NB4 (cell line): ENCODE measurements at regions not wholly inside any gene's neighbourhood (a gene's known extent, or its start where the extent isn't known, plus 50 kb on each side); places are given as distances from the start of the nearest gene placed in this dataset.
"Not testable (repeated sequence)": the region's sequence is repeated elsewhere in the genome, so short reads cannot be mapped to it uniquely, and the experiment has no call there.

Experiments used
- DNase-seq: peaks from one replicate; pipeline ENCODE4 v3.0.0; 2010; ENCODE audit warnings: low read depth
- H3K4me3 ChIP-seq: one replicate; pipeline ENCODE4 v1.5.1; 2011; ENCODE audit warnings: mild to moderate bottlenecking, low read depth, low read length, moderate library complexity
- MYC ChIP-seq: IDR thresholded peaks from 2 replicates; pipeline ENCODE4 v1.6.1; 2011; ENCODE audit warnings: low read depth, low read length
- POLR2A ChIP-seq: IDR thresholded peaks from 2 replicates; pipeline ENCODE4 v1.6.1; 2011; ENCODE audit warnings: mild to moderate bottlenecking; ENCODE audit not compliant: insufficient read length; ENCODE audit errors: extremely low read depth
- TF ChIP-seq, protein P1 (sequence below): IDR thresholded peaks from one replicate; pipeline ENCODE4 v1.5.1; 2012; ENCODE audit warnings: low read depth, low read length
- TF ChIP-seq, protein P2 (sequence below): IDR thresholded peaks from 2 replicates; pipeline ENCODE4 v1.6.1; 2011; ENCODE audit warnings: low read depth, low read length

DNA sequence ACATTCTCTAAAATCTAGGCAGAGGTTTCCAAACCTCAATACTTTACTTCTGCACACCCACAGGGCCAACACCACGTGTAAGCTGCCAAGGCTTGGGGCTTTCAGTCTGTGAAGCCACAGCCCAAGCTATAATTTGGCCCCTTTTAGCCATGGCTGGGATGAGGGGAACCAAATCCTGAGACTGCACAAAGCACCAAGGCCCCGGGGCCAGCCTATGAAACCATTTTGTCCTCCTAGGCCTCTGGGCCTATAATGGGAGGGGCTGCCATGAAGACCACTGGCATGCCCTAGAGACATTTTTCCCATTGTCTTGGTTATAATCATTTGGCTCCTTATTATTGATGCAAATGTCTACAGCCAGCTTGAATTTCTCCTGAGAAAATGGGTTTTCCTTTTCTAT, 513.0 kb upstream of the ADGRB3 start:
- TF ChIP-seq, protein P1, sequence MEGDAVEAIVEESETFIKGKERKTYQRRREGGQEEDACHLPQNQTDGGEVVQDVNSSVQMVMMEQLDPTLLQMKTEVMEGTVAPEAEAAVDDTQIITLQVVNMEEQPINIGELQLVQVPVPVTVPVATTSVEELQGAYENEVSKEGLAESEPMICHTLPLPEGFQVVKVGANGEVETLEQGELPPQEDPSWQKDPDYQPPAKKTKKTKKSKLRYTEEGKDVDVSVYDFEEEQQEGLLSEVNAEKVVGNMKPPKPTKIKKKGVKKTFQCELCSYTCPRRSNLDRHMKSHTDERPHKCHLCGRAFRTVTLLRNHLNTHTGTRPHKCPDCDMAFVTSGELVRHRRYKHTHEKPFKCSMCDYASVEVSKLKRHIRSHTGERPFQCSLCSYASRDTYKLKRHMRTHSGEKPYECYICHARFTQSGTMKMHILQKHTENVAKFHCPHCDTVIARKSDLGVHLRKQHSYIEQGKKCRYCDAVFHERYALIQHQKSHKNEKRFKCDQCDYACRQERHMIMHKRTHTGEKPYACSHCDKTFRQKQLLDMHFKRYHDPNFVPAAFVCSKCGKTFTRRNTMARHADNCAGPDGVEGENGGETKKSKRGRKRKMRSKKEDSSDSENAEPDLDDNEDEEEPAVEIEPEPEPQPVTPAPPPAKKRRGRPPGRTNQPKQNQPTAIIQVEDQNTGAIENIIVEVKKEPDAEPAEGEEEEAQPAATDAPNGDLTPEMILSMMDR = no peak
- TF ChIP-seq POLR2A (no peak), MYC (no peak)
- TF ChIP-seq, protein P2, sequence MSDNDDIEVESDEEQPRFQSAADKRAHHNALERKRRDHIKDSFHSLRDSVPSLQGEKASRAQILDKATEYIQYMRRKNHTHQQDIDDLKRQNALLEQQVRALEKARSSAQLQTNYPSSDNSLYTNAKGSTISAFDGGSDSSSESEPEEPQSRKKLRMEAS = no peak
- no peak for DNase-seq
- no peak overlapping the region for H3K4me3 ChIP-seq

DNA sequence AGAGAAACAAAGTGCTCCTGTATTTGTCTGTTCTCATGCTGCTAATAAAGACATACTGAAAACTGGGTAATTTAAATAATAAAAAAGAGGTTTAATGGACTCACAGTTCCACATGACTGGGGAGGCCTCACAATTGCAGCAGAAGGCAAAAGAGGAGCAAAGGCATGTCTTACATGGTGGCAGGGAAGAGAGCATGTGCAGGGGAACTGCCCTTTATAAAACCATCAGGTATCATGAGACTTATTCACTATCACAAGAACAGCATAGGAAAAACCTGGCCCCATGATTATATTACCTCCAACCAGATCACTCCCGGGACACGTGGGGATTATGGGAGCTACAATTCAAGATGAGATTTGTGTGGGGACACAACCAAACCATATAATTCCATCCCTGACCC, 514.1 kb upstream of the ADGRB3 start:
- H3K4me3 ChIP-seq, DNase-seq: not testable (repeated sequence)

DNA sequence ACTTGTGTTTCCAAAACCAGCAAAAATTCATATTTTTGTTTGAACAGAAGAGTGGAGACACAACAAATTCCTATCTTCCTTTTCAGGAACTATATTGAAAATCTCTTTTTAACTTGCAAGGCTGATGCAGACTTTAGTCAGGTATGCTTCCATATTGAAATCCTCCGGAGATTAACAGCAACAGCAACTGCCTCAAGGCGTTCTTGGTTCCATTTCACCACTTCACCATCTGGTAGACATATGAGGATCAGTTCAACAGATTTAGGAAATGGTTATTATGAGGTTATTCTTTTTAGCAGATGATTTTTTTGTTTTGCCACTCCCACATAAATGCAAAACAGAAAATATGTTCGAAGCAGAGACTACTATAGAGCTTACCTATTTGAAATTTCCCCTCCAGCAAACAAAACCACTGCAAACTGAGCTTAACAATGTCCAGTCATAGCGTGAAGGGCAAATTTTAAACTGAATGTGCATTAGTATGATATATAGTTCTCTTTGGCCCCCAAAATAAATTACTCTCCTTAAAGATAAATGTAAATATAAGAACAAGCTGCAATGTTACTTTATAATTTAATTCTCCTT, 520.5 kb upstream of the ADGRB3 start:
- no peak overlapping the region for H3K4me3 ChIP-seq
- TF ChIP-seq, protein P1 = no peak
- TF ChIP-seq POLR2A (no peak), MYC (no peak)
- TF ChIP-seq, protein P2 = no peak
- no peak for DNase-seq

DNA sequence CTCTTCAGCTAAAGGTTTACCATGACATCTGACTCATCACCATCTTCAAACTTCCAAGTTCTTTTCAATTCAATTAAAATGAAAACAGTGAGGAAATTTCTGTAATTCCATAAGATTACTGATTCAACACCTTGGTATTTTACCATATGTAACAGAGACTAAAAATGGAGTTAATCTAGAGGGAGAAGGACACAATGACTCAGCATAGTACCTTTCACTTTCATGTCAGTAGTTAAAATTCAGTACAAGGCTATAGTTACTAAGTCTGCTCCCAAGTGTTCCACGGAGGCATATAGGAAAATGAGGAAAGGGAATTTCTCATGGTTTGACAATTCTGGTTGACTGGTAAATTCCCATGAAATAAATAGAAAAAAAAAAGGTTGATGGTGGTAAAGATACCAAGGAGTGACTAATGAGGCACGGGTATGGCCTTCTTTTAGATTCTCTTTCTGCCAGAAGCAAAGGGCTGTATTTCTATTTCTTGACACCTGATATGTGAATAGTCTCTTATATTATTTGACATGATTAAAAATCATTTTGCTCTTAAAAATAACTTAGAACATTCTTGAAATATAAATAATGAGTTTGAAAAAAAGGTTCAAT, 526.7 kb upstream of the ADGRB3 start:
- TF ChIP-seq POLR2A (no peak), MYC (no peak)
- TF ChIP-seq, protein P1 = no peak
- TF ChIP-seq, protein P2 = no peak
- no peak overlapping the region for H3K4me3 ChIP-seq
- no peak for DNase-seq

DNA sequence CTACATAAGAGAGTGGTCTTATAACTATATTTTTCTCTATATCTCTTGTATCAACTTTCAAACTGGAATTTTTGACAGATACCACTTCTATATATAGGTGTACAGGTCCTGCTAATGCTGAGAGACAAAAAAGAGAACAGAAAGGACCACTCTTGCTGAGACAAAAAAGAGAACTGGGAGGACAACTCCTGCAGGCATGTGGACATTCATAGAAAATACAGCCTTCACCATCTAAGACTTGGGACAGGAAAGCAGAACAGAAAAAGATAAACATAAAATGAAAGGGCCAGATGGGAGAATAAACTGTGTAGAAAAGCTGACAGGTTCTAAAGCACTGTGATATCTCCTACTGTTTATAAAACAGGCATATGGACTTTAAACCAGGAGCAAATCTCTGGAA, 541.0 kb upstream of the ADGRB3 start:
- TF ChIP-seq, protein P2 = no peak
- TF ChIP-seq MYC (no peak), POLR2A (no peak)
- TF ChIP-seq, protein P1 = no peak
- no peak for DNase-seq

DNA sequence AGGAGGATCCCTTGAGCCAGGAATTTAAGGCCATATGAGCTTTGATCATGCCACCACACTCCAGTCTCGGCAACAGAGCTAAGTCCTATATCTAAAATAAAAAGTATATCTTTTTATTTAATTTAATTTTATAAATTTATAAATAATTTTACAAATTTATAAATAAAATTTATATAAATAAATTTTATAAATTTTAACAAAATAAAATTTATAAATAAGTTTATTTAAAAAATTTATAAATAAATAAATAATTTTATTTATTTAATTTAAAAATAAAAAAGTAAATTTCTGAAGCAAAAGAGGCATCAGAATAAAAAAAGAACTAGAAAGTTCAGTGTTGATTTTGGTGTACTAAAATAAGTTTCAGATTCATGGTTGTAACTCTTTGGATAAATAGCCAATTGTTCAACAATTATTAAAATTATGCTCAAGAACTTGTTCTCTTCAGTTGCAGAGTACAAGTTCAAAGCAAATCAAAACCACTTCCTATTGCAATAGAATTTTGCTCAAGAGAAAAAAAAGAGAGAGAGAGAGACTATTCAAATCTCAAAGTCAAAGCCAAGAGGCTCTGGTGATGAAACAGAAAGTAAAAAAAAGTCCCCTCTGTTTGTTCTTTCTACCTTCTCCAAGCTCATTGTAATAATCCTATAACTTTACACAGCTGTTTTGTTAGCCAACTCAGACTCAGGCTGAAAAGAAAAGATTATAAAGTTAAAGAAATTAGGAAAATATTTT, 547.5 kb upstream of the ADGRB3 start:
- H3K4me3 ChIP-seq = no peak overlapping the region

More for the DNA sequence above, 541.0 kb upstream of the ADGRB3 start:
- H3K4me3 ChIP-seq = no peak overlapping the region

More for the DNA sequence above, 547.5 kb upstream of the ADGRB3 start:
- DNase-seq = peak; percentile 9
- no peak for TF ChIP-seq MYC
- TF ChIP-seq, protein P1 = no peak
- TF ChIP-seq, protein P2 = no peak
- no peak for TF ChIP-seq POLR2A
